ENCODE measurements at regions not wholly inside any gene's neighbourhood (a gene's known extent, or its start where the extent isn't known, plus 50 kb on each side); places are given as distances from the start of the nearest gene placed in this dataset.

GRCh38 chr1:222127526-222128152 lies 385.8 kb upstream of the DUSP10 start (continued):
- TF ChIP-seq, protein P1, sequence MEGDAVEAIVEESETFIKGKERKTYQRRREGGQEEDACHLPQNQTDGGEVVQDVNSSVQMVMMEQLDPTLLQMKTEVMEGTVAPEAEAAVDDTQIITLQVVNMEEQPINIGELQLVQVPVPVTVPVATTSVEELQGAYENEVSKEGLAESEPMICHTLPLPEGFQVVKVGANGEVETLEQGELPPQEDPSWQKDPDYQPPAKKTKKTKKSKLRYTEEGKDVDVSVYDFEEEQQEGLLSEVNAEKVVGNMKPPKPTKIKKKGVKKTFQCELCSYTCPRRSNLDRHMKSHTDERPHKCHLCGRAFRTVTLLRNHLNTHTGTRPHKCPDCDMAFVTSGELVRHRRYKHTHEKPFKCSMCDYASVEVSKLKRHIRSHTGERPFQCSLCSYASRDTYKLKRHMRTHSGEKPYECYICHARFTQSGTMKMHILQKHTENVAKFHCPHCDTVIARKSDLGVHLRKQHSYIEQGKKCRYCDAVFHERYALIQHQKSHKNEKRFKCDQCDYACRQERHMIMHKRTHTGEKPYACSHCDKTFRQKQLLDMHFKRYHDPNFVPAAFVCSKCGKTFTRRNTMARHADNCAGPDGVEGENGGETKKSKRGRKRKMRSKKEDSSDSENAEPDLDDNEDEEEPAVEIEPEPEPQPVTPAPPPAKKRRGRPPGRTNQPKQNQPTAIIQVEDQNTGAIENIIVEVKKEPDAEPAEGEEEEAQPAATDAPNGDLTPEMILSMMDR (IDR thresholded peaks at IDR 0.05) = no peak
- TF ChIP-seq RFX5 (IDR thresholded peaks at IDR 0.05; ENCODE audit: low read length) = no peak

DNA sequence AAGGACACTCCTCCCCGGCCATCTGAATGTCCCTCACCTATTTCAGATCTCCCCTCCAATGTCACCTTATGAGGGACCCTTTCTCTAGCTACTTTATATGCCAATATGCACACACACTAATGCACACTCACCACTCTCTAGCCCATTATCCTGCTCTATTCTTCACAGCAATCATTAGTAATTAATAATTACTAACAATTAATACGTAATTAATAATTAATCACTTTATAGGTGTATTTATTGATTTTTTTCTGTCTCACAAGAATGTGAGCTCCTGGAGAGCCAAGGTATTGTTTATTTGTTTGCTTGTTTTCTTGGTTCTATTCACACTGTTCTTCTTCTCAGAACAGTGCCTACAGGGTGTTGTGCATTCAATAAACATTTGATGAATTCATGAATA lies 385.2 kb upstream of the DUSP10 start:
- POLR2A ChIA-PET = no interaction called here
- 26% methylated on average over 2 of the region's 2 CpGs for WGBS (ENCODE audit: low lambda C conversion rate)
- Histone ChIP-seq H3K79me2 (ENCODE audit: insufficient read depth) (no peaks in the 10 kb centered on the region), H3K27me3 (ENCODE audit: insufficient read depth) (no peaks in the 10 kb centered on the region), H2AFZ (ENCODE audit: low read depth) (no peak overlapping the region), H3K4me1 (ENCODE audit: control insufficient read depth in 1 of 2, insufficient read depth in 2 of 2, low read depth in 1 of 2, low read length in 1 of 2) (no peaks in the 10 kb centered on the region), H3K9ac (no peak overlapping the region), H3K36me3 (replicated peaks in 1 of 2; ENCODE audit: control insufficient read depth in 1 of 2, insufficient read depth in 2 of 2, low read length in 1 of 2) (no peaks in the 10 kb centered on the region), H3F3A (replicated peaks; ENCODE audit: insufficient read depth) (no peaks in the 10 kb centered on the region), H3K4me2 (no peak overlapping the region), H3K9me2 (no peaks in the 10 kb centered on the region), H3K27ac (ENCODE audit: low read depth in 2 of 2, low read length in 1 of 2) (no peak overlapping the region), H4K20me1 (ENCODE audit: insufficient read depth) (no peaks in the 10 kb centered on the region), H3K4me3 (ENCODE audit: low read depth in 2 of 2, low read length in 1 of 2) (no peak overlapping the region), H3K9me3 (0 out of 2 replicates have a peak, but pooled peaks cover 5% of the 10 kb centered on the region)
- CTCF ChIA-PET = interaction anchor here (1.1 to 3.4 kb wide), 4 partner anchors 10 to 329 kb away, joined by 3 to 14 read pairs (median 4); no protein-coding TSS in a partner anchor
- DNase-seq = no peak
- TF ChIP-seq TEAD4 (IDR thresholded peaks at IDR 0.05; ENCODE audit: borderline replicate concordance, insufficient read depth) (no peak), TCF12 (IDR thresholded peaks at IDR 0.05) (no peak), SMC3 (IDR thresholded peaks at IDR 0.05; ENCODE audit: low read depth, low read length) (no peak), RCOR1 (IDR thresholded peaks at IDR 0.05; ENCODE audit: low read length) (no peak), ZBTB33 (IDR thresholded peaks at IDR 0.05; ENCODE audit: borderline replicate concordance, low read depth) (no peak), MEF2A (IDR thresholded peaks at IDR 0.05; ENCODE audit: borderline replicate concordance, low read depth) (no peak), IRF3 (IDR thresholded peaks at IDR 0.05; ENCODE audit: low read depth, low read length) (no peak), MAX (IDR thresholded peaks at IDR 0.05; ENCODE audit: low read depth) (no peak), FOXJ3 (CRISPR knock-in tag; IDR thresholded peaks at IDR 0.05) (no peak), FOSL2 (IDR thresholded peaks at IDR 0.05; ENCODE audit: borderline replicate concordance, low read depth) (no peak), TAF1 (IDR thresholded peaks at IDR 0.05; ENCODE audit: borderline replicate concordance, low read depth, low read length) (no peak)
- TF ChIP-seq, protein P2, sequence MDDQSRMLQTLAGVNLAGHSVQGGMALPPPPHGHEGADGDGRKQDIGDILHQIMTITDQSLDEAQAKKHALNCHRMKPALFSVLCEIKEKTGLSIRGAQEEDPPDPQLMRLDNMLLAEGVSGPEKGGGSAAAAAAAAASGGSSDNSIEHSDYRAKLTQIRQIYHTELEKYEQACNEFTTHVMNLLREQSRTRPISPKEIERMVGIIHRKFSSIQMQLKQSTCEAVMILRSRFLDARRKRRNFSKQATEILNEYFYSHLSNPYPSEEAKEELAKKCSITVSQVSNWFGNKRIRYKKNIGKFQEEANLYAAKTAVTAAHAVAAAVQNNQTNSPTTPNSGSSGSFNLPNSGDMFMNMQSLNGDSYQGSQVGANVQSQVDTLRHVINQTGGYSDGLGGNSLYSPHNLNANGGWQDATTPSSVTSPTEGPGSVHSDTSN (IDR thresholded peaks at IDR 0.05) = no peak
